Activated naive CD4-positive, alpha-beta T cell treated with anti-CD3 and anti-CD28 coated beads, Interleukin-2, amount 10 ng/mL, durations not matched to agents 7 days and 5 days (primary cell): ENCODE measurements at regions not wholly inside any gene's neighbourhood (a gene's known extent, or its start where the extent isn't known, plus 50 kb on each side); places are given as distances from the start of the nearest gene placed in this dataset.

Experiments
- CTCF ChIA-PET: fragments of 350-600 bp; sonication (Branson Sonifier 250); formaldehyde crosslinking; loops from one replicate; lab custom pipeline; 2021; ENCODE audit warnings: antibody characterized with exemption; lab: Charles Lee
- DNase-seq: peaks from one replicate; pipeline ENCODE4 v3.0.0-alpha.2; 2020
- H3K27ac Mint-ChIP-seq: one replicate; pipeline ENCODE4 v1.8.0; 2021; ENCODE audit warnings: mild to moderate bottlenecking, moderate library complexity, mixed read lengths
- H3K27me3 Mint-ChIP-seq: one replicate; pipeline ENCODE4 v1.8.0; 2021; ENCODE audit warnings: mild to moderate bottlenecking, mixed read lengths
- H3K36me3 Mint-ChIP-seq: one replicate; pipeline ENCODE4 v1.8.0; 2021; ENCODE audit warnings: mixed read lengths
- H3K4me1 Mint-ChIP-seq: one replicate; pipeline ENCODE4 v1.8.0; 2021; ENCODE audit warnings: mixed read lengths
- H3K4me3 Mint-ChIP-seq: one replicate; pipeline ENCODE4 v1.8.0; 2021; ENCODE audit warnings: mild to moderate bottlenecking, moderate library complexity, mixed read lengths
- H3K9me3 Mint-ChIP-seq: one replicate; pipeline ENCODE4 v1.8.0; 2021; ENCODE audit warnings: mixed read lengths

DNA sequence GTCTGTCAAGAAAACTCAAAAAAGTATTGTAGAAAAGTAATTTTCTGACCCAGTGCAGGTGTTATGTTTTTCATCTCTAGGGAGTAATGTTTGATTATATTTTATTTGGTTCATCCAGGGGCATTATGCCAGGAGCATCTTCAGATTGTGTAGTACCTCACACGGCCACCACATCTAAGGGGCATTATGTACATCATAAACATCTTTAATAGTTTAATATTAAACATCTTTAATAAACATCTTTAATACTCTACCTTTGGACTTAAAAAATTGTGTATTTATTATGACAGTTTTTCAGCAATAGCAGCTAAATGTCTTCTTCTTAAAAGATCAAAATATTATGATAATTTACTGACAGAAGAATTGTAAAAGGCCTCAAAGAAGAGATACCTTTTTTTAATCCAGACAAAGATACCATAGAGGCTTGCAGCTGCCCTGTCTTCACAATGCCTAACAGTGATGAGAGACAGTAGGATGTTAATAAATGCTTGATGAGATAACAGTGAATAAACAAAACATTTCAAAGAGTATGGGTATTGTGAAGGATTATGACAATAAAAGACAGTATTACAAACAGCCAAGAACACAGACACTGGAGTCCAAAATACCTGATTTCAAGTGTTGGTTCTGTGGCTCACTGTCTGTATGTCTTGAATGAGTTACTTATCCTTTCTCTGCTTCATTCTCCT, 240.9 kb upstream of the ADGRL2 start:
- Mint-ChIP-seq H3K4me3 (no peak overlapping the region), H3K4me1 (no peaks in the 10 kb centered on the region), H3K27me3 (no peaks in the 10 kb centered on the region), H3K27ac (no peak overlapping the region), H3K36me3 (no peaks in the 10 kb centered on the region), H3K9me3 (no peaks in the 10 kb centered on the region)
- CTCF ChIA-PET = no interaction called here
- DNase-seq = no peak

DNA sequence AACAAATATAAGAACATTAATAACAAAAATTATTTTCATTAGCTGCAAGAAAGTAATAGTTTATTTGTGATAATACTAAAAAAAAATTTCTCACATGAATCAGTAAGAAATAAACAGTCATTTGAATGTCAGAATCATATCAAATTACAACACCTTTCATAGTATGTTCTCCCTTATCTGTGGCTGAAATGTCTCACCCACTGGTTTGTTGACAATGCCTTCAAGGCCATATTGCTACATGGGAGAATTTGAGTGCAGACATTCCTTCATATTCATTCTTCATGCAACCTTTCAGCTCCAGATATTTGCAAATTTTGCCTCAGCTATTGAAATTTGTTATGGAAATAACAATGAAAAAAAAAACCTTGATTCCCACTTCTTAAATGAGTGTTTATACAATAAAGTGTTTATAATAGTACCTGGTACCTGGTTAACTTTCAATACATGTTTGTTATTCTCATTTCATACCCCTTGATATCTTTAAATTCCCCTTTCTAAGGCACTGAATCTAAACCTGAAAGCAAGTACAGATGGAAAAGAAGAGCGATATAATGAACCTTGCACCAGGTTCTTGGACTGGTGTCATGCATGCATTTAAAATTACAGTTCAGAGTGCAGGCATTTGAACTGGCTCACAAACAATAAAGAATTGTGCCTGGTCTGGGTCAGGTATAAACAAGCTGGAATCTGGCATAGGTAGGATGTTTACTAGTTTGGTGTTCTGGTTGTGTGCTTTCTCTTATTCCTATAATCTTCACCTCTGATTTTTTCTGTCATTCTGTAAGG, 242.2 kb upstream of the ADGRL2 start:
- no peak overlapping the region for H3K27ac Mint-ChIP-seq

DNA sequence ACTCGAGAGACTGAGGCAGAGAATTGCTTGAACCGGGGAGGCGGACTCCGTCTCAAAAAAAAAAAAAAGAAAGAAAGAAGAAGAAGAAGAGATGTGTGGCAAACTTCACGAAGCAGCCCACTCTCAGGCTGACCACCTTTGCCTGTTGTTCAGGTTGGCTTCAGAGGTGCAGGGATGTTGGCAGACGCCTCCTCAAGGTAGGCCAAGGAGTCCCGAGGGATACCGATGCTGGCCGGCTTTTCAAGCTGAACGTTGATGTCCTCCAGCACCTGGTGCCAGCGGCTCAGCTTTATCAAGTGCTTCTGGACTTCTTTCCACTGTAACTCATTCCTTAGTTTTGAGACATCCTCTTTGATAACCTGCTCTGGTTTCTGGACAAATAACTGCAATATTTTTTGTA, 243.8 kb upstream of the ADGRL2 start:
- CTCF ChIA-PET = interaction anchor here (0.9 kb wide), 1 partner anchor 92 kb away, joined by 3 read pairs; no protein-coding TSS in a partner anchor
- Mint-ChIP-seq H3K36me3 (no peaks in the 10 kb centered on the region), H3K9me3 (no peaks in the 10 kb centered on the region), H3K27me3 (no peaks in the 10 kb centered on the region), H3K4me3 (no peak overlapping the region), H3K4me1 (no peaks in the 10 kb centered on the region), H3K27ac (no peak overlapping the region)
- no peak for DNase-seq

More for the DNA sequence above, 242.2 kb upstream of the ADGRL2 start:
- Mint-ChIP-seq H3K36me3 (no peaks in the 10 kb centered on the region), H3K9me3 (no peaks in the 10 kb centered on the region), H3K4me1 (no peaks in the 10 kb centered on the region), H3K4me3 (no peak overlapping the region), H3K27me3 (no peaks in the 10 kb centered on the region)
- CTCF ChIA-PET = no interaction called here
- DNase-seq = no peak

DNA sequence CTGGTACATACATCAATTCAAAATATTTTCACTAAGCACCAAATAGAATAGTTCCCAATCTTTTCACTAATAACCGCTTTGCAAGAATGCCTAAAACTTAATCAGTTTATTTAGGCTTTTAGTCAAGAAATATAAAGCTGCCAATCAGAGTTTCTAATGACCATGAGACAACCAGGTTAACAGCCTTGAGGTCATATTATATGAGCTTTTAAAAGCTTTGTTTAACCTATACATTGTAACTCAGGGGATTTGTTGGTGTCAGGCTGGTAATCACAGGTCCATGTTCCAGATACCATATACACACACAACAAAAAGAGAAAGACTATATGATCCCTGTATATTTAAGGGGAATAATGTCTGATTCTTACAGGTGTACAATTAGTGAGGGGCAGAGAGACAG, 246.2 kb upstream of the ADGRL2 start:
- Mint-ChIP-seq H3K27me3 (no peaks in the 10 kb centered on the region), H3K27ac (no peak overlapping the region), H3K4me1 (no peaks in the 10 kb centered on the region), H3K9me3 (no peaks in the 10 kb centered on the region), H3K4me3 (no peak overlapping the region), H3K36me3 (no peaks in the 10 kb centered on the region)
- CTCF ChIA-PET = no interaction called here
- no peak for DNase-seq

DNA sequence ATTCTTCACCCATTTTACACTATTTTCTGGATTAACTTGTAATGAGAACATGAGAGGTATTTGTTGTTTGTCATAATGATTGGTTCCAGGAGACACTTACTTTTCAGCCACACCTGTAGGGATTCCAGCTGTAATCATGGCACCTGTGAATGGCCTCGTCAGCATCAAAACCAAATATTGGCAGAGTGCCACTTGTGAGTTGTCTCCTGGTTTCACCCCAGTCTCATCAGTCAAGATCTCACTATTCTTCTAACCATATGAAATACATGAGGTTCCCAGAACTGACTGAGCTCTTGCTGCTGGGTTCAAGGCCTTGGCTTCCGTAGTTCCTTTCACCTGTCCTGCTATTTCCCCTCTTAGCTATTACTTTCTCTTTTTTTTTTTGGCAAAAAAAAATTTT, 246.6 kb upstream of the ADGRL2 start:
- CTCF ChIA-PET = no interaction called here
- Mint-ChIP-seq H3K4me3 (no peak overlapping the region), H3K4me1 (no peaks in the 10 kb centered on the region), H3K27me3 (no peaks in the 10 kb centered on the region), H3K36me3 (no peaks in the 10 kb centered on the region), H3K27ac (no peak overlapping the region), H3K9me3 (no peaks in the 10 kb centered on the region)
- no peak for DNase-seq

DNA sequence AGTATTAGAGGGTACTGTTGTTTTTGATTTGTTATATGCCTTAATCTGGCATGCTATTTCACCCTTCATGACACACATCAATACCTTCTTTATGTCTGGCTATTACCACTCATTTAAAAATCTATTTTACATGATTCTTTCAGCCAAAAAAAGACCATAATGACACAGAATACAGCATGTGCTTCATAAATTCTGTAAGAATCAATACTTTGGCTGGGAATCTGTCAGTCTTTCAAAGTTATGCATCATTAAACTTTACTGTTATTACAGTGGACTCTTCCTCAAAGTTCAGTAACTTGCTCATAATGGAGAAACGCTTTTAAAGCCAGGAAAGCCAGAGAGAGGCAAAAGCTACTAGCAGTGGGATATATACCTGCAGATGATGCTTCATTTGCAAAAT, 247.2 kb upstream of the ADGRL2 start:
- no peak for DNase-seq
- Mint-ChIP-seq H3K4me3 (no peak overlapping the region), H3K36me3 (no peaks in the 10 kb centered on the region), H3K27me3 (no peaks in the 10 kb centered on the region), H3K9me3 (no peaks in the 10 kb centered on the region), H3K4me1 (no peaks in the 10 kb centered on the region), H3K27ac (no peak overlapping the region)
- CTCF ChIA-PET = no interaction called here

DNA sequence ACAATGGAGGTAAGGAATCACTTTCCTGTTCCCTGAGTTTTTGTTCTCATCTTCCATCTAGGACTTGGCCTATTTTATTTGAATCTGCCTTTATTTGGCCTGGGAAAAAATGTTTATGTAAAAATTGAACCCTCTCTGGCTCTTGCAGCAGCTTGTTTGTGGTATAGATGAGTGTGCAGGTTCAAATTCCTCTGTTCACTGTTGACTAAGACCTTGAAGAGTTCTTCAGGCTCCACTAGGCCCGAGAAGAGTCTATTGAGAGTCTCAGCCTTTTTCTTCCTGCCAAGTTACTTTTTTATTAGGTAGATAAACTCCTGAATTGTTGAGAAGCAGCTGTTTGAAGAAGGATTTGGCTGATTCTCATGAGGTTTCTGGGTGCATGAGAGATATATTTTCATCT, 248.8 kb upstream of the ADGRL2 start:
- H3K4me1 Mint-ChIP-seq = no peaks in the 10 kb centered on the region
- no peak overlapping the region for H3K27ac Mint-ChIP-seq
- H3K9me3 Mint-ChIP-seq = no peaks in the 10 kb centered on the region
- DNase-seq = no peak
- no peaks in the 10 kb centered on the region for H3K27me3 Mint-ChIP-seq
- CTCF ChIA-PET = no interaction called here
- H3K36me3 Mint-ChIP-seq = no peaks in the 10 kb centered on the region
- no peak overlapping the region for H3K4me3 Mint-ChIP-seq

DNA sequence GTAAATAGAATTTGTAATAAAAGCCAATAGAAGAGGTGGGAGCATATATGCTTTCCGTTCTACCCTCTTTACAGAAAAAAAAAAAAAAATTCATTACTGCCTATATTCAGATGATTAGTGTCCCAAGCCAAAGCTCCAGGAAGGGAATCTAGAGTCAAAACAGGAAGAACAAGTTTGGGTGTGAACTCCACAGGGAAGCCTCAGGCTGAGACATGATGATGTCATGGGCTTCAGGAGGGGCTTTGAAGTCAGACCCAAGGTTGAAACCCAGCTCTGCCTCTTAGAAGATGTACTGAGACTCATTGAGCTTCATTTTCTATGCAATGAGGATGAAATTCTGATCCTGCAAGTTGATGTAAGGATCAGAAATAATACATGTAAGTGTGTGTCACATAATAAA, 250.0 kb upstream of the ADGRL2 start:
- no peak for DNase-seq
- H3K4me1 Mint-ChIP-seq = no peaks in the 10 kb centered on the region
- H3K27me3 Mint-ChIP-seq = no peaks in the 10 kb centered on the region
- no peak overlapping the region for H3K27ac Mint-ChIP-seq
- no peak overlapping the region for H3K4me3 Mint-ChIP-seq
- CTCF ChIA-PET = interaction anchor here (1.1 kb wide), 1 partner anchor 10 kb away, joined by 3 read pairs; no protein-coding TSS in a partner anchor
- no peaks in the 10 kb centered on the region for H3K36me3 Mint-ChIP-seq
- H3K9me3 Mint-ChIP-seq = no peaks in the 10 kb centered on the region

DNA sequence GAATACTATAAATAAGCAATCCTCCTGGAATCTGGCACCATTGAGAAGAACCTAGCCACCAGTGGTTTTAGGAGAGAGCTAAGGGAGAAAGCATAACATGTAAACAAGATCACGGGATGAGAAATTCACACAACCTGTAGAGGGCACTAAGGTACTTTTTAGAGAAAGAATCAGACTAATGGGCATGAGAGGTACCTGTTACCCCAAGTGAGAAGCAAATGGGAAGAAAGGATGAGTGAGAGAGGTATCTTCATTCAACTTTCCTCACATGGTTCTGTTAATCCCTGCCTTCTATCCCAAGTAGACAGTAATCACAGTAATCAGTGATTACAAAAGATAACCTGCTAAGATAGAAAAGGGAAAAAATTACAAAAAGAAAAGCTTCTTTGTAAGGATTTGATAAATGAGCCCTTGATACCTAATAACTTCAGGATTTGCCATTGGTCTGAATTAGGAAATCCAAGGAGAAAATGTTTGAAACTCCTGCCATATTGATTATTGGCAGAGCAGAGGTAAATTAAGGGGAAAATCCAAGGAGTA, 251.1 kb upstream of the ADGRL2 start:
- H3K27ac Mint-ChIP-seq = no peak overlapping the region
- H3K27me3 Mint-ChIP-seq = no peaks in the 10 kb centered on the region
- no peak overlapping the region for H3K4me3 Mint-ChIP-seq
- H3K36me3 Mint-ChIP-seq = no peaks in the 10 kb centered on the region
- H3K9me3 Mint-ChIP-seq = no peaks in the 10 kb centered on the region
- DNase-seq = no peak
- no peaks in the 10 kb centered on the region for H3K4me1 Mint-ChIP-seq
- CTCF ChIA-PET = no interaction called here

DNA sequence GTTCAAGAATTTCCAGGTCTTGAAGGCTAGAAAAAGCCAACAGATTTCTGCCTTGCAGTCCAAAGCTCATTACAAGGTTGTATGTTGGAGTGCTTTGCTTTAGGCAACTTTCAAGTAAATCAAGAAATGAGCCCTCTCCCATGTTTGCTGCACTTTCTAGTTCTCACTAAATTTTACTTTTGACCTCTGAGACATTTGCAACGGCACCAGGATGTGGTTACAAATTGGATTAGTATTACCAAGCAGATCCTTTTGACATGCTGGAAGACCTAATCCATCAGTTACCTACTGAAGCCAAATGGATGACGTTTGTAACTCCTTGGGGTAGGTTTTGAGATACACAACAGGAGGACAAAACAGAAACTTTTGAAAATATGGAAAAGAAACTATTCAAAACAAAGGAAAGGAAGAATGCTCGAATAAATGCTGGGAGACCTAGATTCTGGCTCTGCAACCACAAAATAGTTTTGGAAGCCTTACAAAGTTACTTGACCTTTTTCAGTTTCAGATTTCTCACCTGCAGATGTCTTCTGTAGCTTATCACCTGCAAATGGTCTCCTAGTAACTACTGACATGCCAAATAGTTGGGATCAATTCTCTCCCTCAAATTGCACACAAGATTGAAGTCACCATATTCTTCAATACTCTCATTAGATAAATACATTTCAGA, 251.7 kb upstream of the ADGRL2 start:
- Mint-ChIP-seq H3K27me3 (no peaks in the 10 kb centered on the region), H3K27ac (no peak overlapping the region), H3K4me1 (no peaks in the 10 kb centered on the region), H3K4me3 (no peak overlapping the region), H3K9me3 (no peaks in the 10 kb centered on the region), H3K36me3 (no peaks in the 10 kb centered on the region)
- no peak for DNase-seq
- CTCF ChIA-PET = no interaction called here

DNA sequence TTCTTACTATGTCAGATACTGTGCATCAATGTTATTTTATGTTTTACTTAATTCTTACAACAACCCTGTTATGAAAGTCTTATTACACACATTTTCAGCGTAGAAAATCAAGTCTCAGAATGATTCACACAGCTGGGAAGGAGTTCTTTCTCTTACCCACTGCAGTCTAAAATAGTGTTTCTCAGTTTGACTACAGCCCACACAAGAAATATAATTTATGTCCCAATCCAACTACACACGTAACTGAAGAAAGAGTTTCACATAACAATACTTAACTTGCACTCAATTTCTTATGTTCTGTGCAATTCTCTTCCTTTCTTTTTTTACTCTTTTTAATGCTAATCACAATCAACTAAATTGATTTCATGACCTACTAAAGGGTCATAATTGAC, 252.8 kb upstream of the ADGRL2 start:
- no peak overlapping the region for H3K27ac Mint-ChIP-seq
- DNase-seq = no peak

DNA sequence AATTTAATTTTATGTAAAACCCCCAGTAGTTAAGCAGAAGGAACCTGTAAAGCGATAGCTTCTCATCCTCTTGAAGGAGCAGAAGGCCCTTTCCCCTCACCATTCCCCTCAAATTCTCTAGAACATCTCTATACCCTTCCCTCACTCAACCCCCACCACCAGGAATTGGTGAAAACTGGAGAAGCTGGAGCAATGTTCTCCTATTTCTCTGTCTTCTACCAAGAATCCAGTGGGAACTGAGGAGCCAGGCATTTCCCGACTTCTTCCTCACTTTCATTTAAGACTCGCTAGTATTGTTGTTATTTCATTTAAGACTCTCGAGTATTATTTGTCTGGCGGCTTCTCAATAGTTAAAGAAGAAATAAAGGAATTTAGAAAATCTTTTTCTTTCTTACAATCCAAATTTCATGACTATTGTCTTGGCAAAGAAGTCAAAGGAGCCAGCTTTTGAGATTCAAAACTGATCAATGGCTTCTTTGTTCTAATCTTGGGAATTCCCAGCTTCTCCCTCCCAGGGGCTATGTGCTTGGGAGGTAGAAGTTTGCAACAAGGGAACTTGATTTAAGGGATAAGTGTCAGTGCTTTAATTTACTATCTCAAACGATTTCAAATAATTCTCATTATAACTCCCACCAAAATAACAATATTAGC, 253.3 kb upstream of the ADGRL2 start:
- CTCF ChIA-PET = interaction anchor here (0.7 kb wide), 1 partner anchor 1092 kb away, joined by 3 read pairs; no protein-coding TSS in a partner anchor
- H3K4me3 Mint-ChIP-seq = no peak overlapping the region
- no peak overlapping the region for H3K27ac Mint-ChIP-seq
- no peaks in the 10 kb centered on the region for H3K9me3 Mint-ChIP-seq
- H3K36me3 Mint-ChIP-seq = no peaks in the 10 kb centered on the region
- no peaks in the 10 kb centered on the region for H3K27me3 Mint-ChIP-seq
- DNase-seq = no peak
- no peaks in the 10 kb centered on the region for H3K4me1 Mint-ChIP-seq

More for the DNA sequence above, 252.8 kb upstream of the ADGRL2 start:
- CTCF ChIA-PET = interaction anchor here (0.7 kb wide), 1 partner anchor 1091 kb away, joined by 3 read pairs; no protein-coding TSS in a partner anchor
- H3K9me3 Mint-ChIP-seq = no peaks in the 10 kb centered on the region
- H3K4me1 Mint-ChIP-seq = no peaks in the 10 kb centered on the region
- H3K36me3 Mint-ChIP-seq = no peaks in the 10 kb centered on the region
- H3K27me3 Mint-ChIP-seq = no peaks in the 10 kb centered on the region
- no peak overlapping the region for H3K4me3 Mint-ChIP-seq

DNA sequence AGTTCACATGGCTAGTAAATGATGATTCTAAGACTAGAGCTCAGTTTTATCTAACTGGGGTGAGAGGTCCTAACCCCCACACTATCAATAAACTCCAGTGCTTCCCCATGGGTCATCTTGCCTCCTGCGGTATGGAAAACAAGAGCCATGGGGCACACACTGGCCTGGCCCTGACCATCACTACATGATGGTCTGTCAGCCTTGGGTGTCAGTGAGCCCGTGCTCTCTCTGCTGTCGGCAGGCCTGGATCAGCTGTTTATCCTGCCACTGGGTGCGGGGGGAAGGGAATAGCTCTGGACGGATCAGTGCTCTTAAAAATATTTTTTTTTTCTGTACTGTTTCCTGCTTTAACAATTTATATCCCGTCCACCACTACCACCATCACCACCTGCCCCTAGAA, 255.0 kb upstream of the ADGRL2 start:
- Mint-ChIP-seq H3K4me1 (no peaks in the 10 kb centered on the region), H3K4me3 (no peak overlapping the region), H3K27ac (no peak overlapping the region), H3K9me3 (no peaks in the 10 kb centered on the region), H3K27me3 (no peaks in the 10 kb centered on the region), H3K36me3 (no peaks in the 10 kb centered on the region)
- no peak for DNase-seq
- CTCF ChIA-PET = no interaction called here

DNA sequence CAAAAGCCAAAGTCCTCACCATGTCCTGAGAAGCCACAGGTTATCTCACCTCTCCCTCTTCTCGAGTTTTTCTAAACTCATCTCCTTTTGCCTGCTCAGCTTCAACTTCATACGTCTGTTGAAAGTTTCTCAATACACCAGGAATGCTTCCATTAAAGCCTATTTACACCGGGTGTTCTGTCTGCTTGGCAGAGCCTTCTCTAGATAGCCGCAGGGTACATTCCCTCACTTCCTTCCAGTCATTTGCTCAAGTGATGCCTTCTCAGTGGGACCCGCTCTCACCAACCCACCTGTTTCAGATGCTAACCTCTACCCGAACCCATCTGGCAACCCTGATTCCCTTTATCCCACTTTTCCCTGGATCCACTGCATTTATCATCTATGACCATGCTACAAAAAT, 257.0 kb upstream of the ADGRL2 start:
- Mint-ChIP-seq H3K9me3 (no peaks in the 10 kb centered on the region), H3K27me3 (no peaks in the 10 kb centered on the region), H3K4me3 (no peak overlapping the region), H3K36me3 (no peaks in the 10 kb centered on the region), H3K27ac (no peak overlapping the region), H3K4me1 (no peaks in the 10 kb centered on the region)
- CTCF ChIA-PET = no interaction called here
- DNase-seq = no peak
